ENCODE measurements at regions not wholly inside any gene's neighbourhood (a gene's known extent, or its start where the extent isn't known, plus 50 kb on each side); places are given as distances from the start of the nearest gene placed in this dataset.

DNA sequence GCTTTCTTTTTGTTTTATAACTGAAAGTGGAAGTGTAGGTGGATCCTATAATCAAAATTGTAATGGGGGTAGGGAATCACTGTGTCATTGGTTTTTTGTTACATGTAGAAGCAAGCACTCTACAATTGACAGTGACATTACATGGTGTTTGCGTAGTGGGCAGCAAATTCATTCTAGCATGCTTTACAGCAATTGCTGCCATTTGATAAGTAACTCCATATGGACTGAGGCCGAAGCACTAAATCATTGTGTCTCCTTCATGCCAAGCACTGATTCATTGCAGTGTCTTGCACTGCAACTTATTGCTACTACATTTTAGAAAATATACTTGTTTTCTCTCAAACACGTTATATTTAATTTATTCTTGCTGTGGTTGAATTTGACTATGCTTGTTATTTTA, 933.9 kb downstream of the NSUN3 start:
- no peak for DNase-seq (ENCODE audit: low spot score)

DNA sequence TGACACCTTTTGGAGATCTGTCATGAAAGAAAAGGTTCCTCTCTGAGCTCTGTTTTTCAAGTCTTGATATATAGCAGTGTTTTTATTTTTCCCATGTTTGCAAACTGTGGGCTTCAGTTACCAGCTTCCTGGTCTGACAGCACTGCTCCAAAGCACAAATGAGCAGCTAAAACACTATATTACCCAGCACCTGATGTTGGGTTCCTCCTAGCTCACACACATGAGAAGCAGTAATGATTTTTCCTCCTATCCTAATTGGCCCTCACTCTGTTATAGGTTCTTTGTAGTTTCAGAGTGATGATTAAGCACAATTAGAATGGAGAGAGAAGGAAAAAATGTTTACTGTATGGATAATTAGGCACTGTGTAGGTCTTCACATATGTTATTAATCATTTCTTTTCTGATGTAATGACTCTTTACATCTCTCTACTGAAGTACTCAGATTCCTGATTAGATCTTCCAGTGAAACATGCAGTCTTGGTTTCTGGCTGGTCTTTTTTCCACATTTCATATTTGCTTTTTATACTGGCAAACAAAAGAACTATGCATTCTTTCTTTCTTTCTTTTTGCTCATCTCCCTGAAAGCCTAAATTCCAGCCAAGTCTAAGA, 939.7 kb downstream of the NSUN3 start:
- no peak for DNase-seq (ENCODE audit: low spot score)

GRCh38 chr3:95028688-95029087, 965.8 kb downstream of the NSUN3 start:
- DNase-seq (ENCODE audit: low spot score), result no peak

DNA sequence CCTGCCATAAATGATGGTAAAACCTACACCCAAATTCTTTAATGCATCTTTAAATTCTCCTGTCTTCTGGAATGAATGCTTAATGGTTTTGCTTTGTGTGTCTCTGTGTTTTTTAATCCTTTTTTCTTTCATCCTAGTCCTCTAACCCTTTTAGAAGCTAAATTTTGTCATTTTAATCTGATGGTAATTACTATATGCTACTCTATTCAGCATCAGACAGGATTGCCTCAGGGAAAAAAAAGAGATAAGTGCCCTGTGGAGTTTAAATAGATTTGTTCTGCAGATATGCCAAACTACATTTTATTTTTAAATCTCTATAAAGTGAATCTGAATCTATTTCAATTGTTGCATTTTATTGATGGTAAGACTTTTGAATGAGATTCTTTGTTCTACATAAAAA, 966.8 kb downstream of the NSUN3 start:
- no peak for DNase-seq (ENCODE audit: low spot score)

- DNase-seq (ENCODE audit: low spot score), result no peak
Observed at GRCh38 chr3:95036526-95037021, 973.7 kb downstream of the NSUN3 start.

DNA sequence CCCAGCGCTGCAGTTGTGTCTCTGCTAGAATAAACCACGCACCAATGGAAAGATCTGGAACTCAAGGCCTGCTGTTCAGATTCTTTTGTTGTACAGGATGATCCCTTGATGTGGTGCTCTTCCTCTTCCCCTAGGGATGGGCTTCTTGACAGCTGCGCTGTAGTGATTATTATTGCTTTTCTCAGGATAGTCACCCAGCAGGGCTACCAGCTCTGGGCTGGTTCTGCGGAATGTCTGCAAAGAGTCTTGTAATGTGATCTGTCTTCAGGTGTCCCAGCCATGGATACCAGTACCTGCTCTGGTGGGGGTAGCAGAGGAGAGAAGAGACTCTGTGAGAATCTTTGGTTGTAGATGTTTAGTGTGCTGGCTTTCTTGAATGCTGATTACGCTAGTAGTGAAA, 974.2 kb downstream of the NSUN3 start:
- no peak for DNase-seq (ENCODE audit: low spot score)

DNA sequence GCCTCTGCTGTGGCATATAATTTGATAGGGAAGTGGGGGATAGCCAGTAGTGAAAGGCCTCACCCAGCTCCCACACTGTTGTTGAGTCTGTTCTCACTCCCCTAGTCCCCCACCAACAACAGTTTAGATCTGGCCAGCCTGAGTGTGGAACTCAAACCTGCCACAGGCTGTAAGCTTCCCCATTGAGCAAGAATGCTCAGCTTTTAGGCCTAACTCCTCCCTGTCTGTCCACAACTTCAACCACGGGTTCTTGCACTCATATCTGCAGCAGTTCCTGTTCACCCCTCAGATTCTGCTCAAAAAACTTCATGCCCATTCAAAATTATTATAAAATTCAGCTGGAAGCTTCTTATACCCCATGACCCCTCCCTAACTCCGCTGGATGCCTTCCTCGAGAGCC, 975.1 kb downstream of the NSUN3 start:
- no peak for DNase-seq (ENCODE audit: low spot score)

GRCh38 chr3:95044101-95044500, 981.2 kb downstream of the NSUN3 start:
- no peak for DNase-seq (ENCODE audit: low spot score)

DNA sequence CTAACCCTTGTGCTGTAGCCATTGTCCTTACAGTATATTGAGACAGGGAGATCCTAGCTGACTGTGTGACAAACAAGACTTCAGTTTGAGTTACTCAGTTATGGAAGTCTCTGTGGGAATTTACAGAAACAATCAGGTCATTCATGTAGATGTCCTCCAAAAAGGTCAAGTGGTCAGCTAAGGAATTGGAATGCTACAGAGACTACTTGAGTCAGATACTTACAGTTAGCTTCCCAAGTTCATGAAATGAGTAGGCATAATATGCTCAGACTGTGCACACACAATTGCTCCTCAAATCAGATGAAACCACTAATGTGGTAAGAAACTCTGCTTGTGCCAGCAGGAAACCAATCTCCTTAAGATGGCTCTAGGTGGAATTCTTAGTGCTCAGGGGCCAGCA, 985.7 kb downstream of the NSUN3 start:
- no peak for DNase-seq (ENCODE audit: low spot score)

- DNase-seq (ENCODE audit: low spot score), result no peak
Observed at GRCh38 chr3:95049841-95050240, 987.0 kb downstream of the NSUN3 start.

DNA sequence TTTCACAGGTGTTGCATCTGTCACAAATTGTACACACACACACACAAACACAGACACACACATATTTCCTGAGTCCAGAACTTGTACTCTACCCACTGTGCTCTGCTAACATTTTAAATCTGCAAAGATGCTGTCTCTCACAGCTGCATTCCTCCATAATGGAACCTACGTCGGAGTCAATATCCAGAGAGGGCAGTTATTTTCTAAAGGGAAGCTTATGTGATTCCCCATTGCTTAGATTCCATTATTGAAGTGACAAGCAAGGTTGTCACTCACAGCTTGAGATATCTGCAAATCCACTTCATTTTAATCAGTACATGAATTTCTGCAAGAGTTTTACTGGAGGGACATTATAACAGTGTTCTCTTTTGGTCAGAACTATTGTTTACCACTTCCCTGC, 992.4 kb downstream of the NSUN3 start:
- no peak for DNase-seq (ENCODE audit: low spot score)

GRCh38 chr3:95082191-95082590, 1019.3 kb downstream of the NSUN3 start:
- no peak for DNase-seq (ENCODE audit: low spot score)

GRCh38 chr3:95084738-95085137, 1021.9 kb downstream of the NSUN3 start:
- DNase-seq (ENCODE audit: low spot score), result no peak

DNA sequence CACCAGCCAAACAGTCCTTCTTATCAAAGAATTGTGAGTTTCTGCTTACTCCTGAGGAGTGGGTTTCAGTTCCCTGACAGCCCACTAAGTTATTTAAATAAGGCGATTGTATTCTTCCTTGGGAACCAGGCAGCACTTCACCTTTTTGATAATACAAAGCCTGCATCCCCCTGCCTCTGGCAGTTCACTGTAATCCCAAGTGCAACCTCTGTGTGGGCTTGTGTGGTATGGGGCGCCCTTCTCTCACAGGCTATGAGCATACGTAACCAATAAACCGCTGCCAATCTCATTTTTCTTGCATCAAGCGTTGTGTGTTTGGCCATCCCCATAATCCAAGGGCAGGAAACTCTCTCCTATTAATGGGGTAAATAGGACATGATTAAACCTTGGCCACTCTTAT, 1025.6 kb downstream of the NSUN3 start:
- no peak for DNase-seq (ENCODE audit: low spot score)

DNA sequence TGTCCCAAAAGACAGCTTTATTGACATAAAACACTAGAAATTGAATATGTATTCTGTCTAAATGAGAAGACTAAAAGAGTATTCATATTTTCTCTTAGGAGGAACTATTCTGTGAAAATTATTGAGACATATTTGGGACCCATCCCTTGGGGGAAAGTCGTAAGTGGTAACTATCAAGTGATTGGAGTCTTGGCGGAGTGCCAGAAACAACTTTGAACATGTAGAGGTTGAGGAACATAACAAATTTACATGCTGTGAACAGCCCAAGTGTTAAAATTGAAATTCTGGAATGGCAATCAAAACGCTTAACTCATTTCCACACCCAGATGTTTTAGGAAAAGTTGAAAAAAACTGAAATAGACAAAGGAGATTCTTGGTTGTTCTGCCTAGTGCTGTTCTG, 1034.6 kb downstream of the NSUN3 start:
- DNase-seq (ENCODE audit: low spot score), result no peak

GRCh38 chr3:95120921-95121320, 1058.1 kb downstream of the NSUN3 start:
- no peak for DNase-seq (ENCODE audit: low spot score)

DNA sequence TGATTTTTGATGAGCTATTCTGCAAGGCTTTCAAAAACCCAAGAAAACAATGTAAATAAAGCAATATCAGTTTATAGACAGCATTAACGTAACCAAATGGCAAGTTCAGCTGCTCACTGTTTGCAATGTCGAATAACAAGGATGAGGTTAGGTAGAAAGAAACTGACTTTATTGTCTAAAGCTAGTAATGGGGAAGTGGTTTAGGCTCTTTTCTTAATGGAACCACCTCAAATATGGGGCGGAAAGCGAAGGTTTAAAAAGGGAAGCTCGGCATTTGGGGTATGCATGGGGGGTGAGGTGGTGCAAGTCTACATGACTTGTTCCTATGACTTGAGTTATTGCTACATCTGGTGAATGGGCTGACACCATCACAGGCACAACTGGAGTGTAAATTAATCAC, 1060.2 kb downstream of the NSUN3 start:
- DNase-seq (ENCODE audit: low spot score), result no peak

- DNase-seq (ENCODE audit: low spot score), result no peak
Observed at GRCh38 chr3:95134693-95135413, 1072.0 kb downstream of the NSUN3 start.

DNA sequence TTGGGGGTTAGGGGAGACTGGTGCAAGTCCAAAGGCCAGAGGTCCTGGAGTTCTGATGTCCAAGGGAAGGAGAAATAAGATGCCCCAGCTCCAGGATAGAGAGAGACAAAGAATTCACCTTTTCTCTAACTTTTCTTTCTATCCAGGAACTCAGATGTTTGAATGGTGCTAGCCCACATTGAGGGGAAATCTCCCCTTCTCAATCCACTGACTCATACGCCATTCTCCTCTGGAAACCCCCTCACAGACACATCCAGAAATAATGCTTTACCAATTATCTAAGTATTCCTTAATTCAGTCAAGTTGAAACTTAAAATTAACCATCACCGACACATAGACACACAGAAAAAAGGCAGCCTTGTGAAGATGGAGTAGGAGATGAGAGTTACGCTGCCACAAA, 1085.2 kb downstream of the NSUN3 start:
- DNase-seq (ENCODE audit: low spot score), result no peak

DNA sequence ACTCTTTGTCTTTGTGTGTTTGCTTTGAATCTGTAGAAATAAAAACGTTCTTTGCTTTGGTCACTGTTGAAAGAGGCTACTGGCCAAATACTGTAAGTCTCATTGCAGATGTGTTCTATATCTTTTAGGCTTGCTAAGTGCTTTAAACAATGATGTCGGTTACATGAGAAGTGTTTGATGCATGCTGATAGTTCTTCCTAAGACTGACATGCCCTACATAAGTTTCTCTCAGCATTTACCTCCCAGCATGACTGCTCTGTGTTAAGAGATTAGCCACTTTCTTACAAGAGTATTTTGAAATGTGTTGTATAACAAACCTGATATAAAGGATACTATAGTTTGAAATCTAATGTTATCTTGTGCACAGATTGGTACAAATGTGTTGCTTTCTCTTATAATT, 1088.7 kb downstream of the NSUN3 start:
- DNase-seq (ENCODE audit: low spot score), result no peak

DNA sequence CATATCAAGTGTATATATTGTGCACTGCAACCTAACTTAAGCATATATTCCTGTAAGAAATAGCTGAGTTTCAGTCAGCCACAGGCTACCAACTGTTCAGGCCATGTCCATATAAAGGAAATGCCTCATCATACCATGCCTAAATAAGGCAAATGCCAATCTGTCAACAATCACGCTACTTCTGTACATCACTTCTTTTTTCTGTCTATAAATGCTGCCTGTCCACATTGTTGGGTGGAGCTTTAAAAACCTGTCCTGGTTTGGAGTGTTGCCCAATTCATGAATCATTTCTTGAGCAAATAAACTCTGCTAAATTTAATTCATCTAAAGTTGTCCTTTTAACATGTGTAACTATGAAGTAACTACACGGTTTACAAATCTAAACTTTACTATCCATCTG, 1091.9 kb downstream of the NSUN3 start:
- DNase-seq (ENCODE audit: low spot score), result no peak

- DNase-seq (ENCODE audit: low spot score), result no peak
Observed at GRCh38 chr3:95162794-95163193, 1099.9 kb downstream of the NSUN3 start.

DNA sequence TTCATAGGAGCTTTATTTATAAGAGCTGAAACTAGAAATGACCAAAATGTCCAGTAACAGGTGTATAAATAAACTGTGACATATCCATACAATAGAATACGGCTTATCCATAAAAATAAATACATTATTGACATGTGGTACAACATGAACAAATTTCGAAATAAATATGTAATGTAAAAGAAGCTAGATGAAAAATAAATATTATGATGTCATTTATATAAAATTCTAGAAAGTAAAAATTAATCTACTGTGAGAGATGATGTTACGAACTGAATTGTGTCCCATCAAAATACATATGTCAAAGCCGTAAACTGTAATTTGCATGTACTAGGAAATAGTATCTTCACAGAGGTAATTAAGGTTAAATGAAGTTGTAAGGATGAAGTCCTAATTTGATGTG, 1104.9 kb downstream of the NSUN3 start:
- no peak for DNase-seq (ENCODE audit: low spot score)

DNA sequence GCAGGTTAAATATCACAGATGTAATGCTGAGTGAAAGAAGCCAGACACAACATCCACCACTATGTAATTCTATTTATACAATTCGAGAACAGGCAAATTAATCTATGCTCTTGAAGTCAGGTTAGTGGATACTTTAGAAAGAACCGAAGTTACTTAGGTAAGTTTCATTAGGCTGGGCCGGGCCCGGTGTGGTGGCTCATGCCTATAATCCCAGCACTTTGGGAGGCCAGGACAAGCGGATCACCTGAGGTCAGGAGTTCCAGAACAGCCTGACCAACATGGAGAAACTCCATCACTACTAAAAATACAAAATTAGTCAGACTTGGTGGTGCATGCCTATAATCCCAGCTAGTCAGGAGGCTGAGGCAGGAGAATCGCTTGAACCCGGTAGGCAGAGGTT, 1105.7 kb downstream of the NSUN3 start:
- DNase-seq (ENCODE audit: low spot score), result no peak
